Naive thymus-derived CD4-positive, alpha-beta T cell (primary cell): ENCODE measurements at regions not wholly inside any gene's neighbourhood (a gene's known extent, or its start where the extent isn't known, plus 50 kb on each side); places are given as distances from the start of the nearest gene placed in this dataset.

Source experiments
- ATAC-seq: fragments of 150-1000 bp; cut with Tn5 transposase; 2 replicates; pipeline ENCODE4 v1.10.0; 2021; ENCODE audit warnings: mild to moderate bottlenecking, moderate library complexity
- CTCF ChIA-PET: fragments of 350-600 bp; sonication (Branson Sonifier 250); formaldehyde crosslinking; loops from one replicate; lab custom pipeline; 2021; ENCODE audit warnings: antibody characterized with exemption; lab: Charles Lee
- POLR2A ChIA-PET: fragments of 350-600 bp; sonication (Branson Sonifier 250); formaldehyde crosslinking; loops from one replicate; lab custom pipeline; 2021; ENCODE audit warnings: antibody characterized with exemption, inconsistent platforms; lab: Charles Lee
- DNase-seq, 9 donors: peaks; one replicate each; pipeline versions ENCODE4 v3.0.0 to v3.0.0-alpha.2; 2020 to 2022; ENCODE audit warnings: mixed read lengths in 1 of 9
- H3K27ac ChIP-seq: one replicate; pipeline ENCODE4 v1.7.0; 2013; ENCODE audit warnings: mild to moderate bottlenecking, low read depth, low read length, moderate library complexity
- H3K27me3 ChIP-seq, 2 donors: one replicate each; pipeline ENCODE4 v1.7.0; 2013; ENCODE audit warnings: low read length in 2 of 2, mild to moderate bottlenecking in 2 of 2, moderate library complexity in 2 of 2; ENCODE audit not compliant: control insufficient read depth in 2 of 2, insufficient read depth in 2 of 2
- H3K36me3 ChIP-seq, 3 experiments: 1 replicate in 2 of 3; 2 replicates in 1 of 3; pipeline ENCODE4 v1.7.0; 2013; ENCODE audit warnings: low read length in 3 of 3, mild to moderate bottlenecking in 3 of 3, moderate library complexity in 1 of 3; ENCODE audit not compliant: insufficient read depth in 3 of 3, control insufficient read depth in 2 of 3
- H3K4me1 ChIP-seq, 2 donors: one replicate each; pipeline ENCODE4 v1.7.0; 2013; ENCODE audit warnings: low read length in 2 of 2, mild to moderate bottlenecking in 2 of 2, moderate library complexity in 1 of 2; ENCODE audit not compliant: control insufficient read depth in 2 of 2, insufficient read depth in 2 of 2
- H3K4me3 ChIP-seq: 2 replicates; pipeline ENCODE4 v1.7.0; 2013; ENCODE audit warnings: mild to moderate bottlenecking, low read length
- H3K9me3 ChIP-seq, 3 experiments: 1 replicate in 2 of 3; 2 replicates in 1 of 3; pipeline ENCODE4 v1.7.0; 2013; ENCODE audit warnings: low read length in 3 of 3; ENCODE audit not compliant: control insufficient read depth in 2 of 3
- H3K27ac Mint-ChIP-seq, 9 donors: one replicate each; pipeline ENCODE4 v1.8.0; 2020 to 2022; ENCODE audit warnings: mixed read lengths in 9 of 9, mild to moderate bottlenecking in 8 of 9, moderate library complexity in 5 of 9, inconsistent platforms in 2 of 9
- H3K27me3 Mint-ChIP-seq, 5 donors: one replicate each; pipeline ENCODE4 v1.8.0; 2021 to 2022; ENCODE audit warnings: mixed read lengths in 5 of 5, mild to moderate bottlenecking in 1 of 5
- H3K36me3 Mint-ChIP-seq, 5 donors: one replicate each; pipeline ENCODE4 v1.8.0; 2020 to 2022; ENCODE audit warnings: mixed read lengths in 5 of 5, mild to moderate bottlenecking in 3 of 5, inconsistent platforms in 1 of 5
- H3K4me1 Mint-ChIP-seq, 7 donors: one replicate each; pipeline ENCODE4 v1.8.0; 2020 to 2022; ENCODE audit warnings: mixed read lengths in 7 of 7, mild to moderate bottlenecking in 3 of 7, inconsistent platforms in 1 of 7
- H3K4me3 Mint-ChIP-seq, 10 donors: one replicate each; pipeline ENCODE4 v1.8.0; 2020 to 2022; ENCODE audit warnings: mild to moderate bottlenecking in 10 of 10, mixed read lengths in 10 of 10, moderate library complexity in 6 of 10, inconsistent platforms in 2 of 10
- H3K9me3 Mint-ChIP-seq, 11 donors: one replicate each; pipeline ENCODE4 v1.8.0; 2020 to 2022; ENCODE audit warnings: mixed read lengths in 11 of 11, mild to moderate bottlenecking in 4 of 11, inconsistent platforms in 1 of 11, moderate library complexity in 1 of 11
- intact Hi-C, 2 donors: fragments of 100-400 bp; cut with micrococcal nuclease; formaldehyde crosslinking; loops; one replicate each; pipeline ENCODE4 v1.15.1; 2023

- POLR2A ChIA-PET, result no interaction called here
- Histone ChIP-seq H3K36me3 (no peaks in the 10 kb centered on the region), H3K9me3 (no peaks in the 10 kb centered on the region), H3K4me3 (no peak overlapping the region), H3K27me3 (no peaks in the 10 kb centered on the region), H3K27ac (no peak overlapping the region), H3K4me1 (no peaks in the 10 kb centered on the region)
- intact Hi-C loops, result no loop called here
- CTCF ChIA-PET, result no interaction called here
- Mint-ChIP-seq H3K4me3 (no peak overlapping the region), H3K4me1 (no peaks in the 10 kb centered on the region), H3K36me3 (no peaks in the 10 kb centered on the region), H3K9me3 (peaks cover 0 to 10% (median 1%) of the 10 kb centered on the region in 11 donors), H3K27me3 (no peaks in the 10 kb centered on the region), H3K27ac (no peak overlapping the region)
- DNase-seq (no peak), ATAC-seq (no peak)
These were observed 1096.4 kb upstream of the MAP3K7 start for GRCh38 chr6:91683240-91683639.

DNA sequence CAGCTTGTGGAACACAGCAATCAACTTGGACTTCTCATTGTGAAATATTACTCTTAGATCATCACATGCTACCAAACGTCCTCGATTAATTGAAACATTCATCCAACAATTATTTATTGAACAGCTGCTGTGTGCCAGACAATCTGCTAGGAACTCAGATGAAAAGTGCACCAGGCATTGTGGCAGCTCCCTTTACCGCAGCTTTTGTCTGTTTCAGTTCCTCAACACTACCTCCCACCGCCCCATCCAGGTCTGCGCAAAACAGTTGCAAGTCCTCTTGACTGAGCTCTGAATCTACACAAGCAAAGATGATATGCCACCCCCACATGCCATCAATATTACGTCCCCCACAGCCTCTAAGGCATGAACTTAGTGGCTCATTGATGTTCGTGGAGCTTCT, 1094.4 kb upstream of the MAP3K7 start:
- Mint-ChIP-seq H3K27ac (no peak overlapping the region), H3K9me3 (peaks cover 0 to 10% (median 1%) of the 10 kb centered on the region in 11 donors), H3K4me3 (no peak overlapping the region), H3K27me3 (no peaks in the 10 kb centered on the region), H3K36me3 (no peaks in the 10 kb centered on the region), H3K4me1 (no peaks in the 10 kb centered on the region)
- Histone ChIP-seq H3K4me1 (no peaks in the 10 kb centered on the region), H3K9me3 (no peaks in the 10 kb centered on the region), H3K27ac (no peak overlapping the region), H3K27me3 (no peaks in the 10 kb centered on the region), H3K4me3 (no peak overlapping the region), H3K36me3 (no peaks in the 10 kb centered on the region)
- POLR2A ChIA-PET, result no interaction called here
- intact Hi-C loops, result no loop called here
- DNase-seq, result no peak
- ATAC-seq, result no peak
- CTCF ChIA-PET, result no interaction called here

GRCh38 chr6:91678679-91679446, 1092.0 kb upstream of the MAP3K7 start:
- Mint-ChIP-seq H3K27ac (no peak overlapping the region), H3K4me1 (no peaks in the 10 kb centered on the region), H3K4me3 (no peak overlapping the region), H3K9me3 (peaks cover 0 to 14% (median 0%) of the 10 kb centered on the region in 11 donors), H3K27me3 (no peaks in the 10 kb centered on the region), H3K36me3 (no peaks in the 10 kb centered on the region)
- POLR2A ChIA-PET, result no interaction called here
- intact Hi-C loops, result no loop called here
- H3K4me1 ChIP-seq, result no peaks in the 10 kb centered on the region
- H3K27me3 ChIP-seq, result no peaks in the 10 kb centered on the region
- ATAC-seq, result no peak
- DNase-seq, result no peak
- no peak overlapping the region for H3K27ac ChIP-seq
- H3K4me3 ChIP-seq, result no peak overlapping the region
- CTCF ChIA-PET, result no interaction called here
- H3K9me3 ChIP-seq, result no peaks in the 10 kb centered on the region
- no peaks in the 10 kb centered on the region for H3K36me3 ChIP-seq

- Histone ChIP-seq H3K36me3 (no peaks in the 10 kb centered on the region), H3K27ac (no peak overlapping the region), H3K27me3 (no peaks in the 10 kb centered on the region), H3K4me1 (no peaks in the 10 kb centered on the region), H3K9me3 (no peaks in the 10 kb centered on the region), H3K4me3 (no peak overlapping the region)
- Mint-ChIP-seq H3K9me3 (peaks cover 0 to 11% (median 0%) of the 10 kb centered on the region in 11 donors), H3K36me3 (no peaks in the 10 kb centered on the region), H3K27me3 (no peaks in the 10 kb centered on the region), H3K4me1 (no peaks in the 10 kb centered on the region), H3K27ac (no peak overlapping the region), H3K4me3 (no peak overlapping the region)
- intact Hi-C loops, result no loop called here
- CTCF ChIA-PET, result no interaction called here
- no peak for DNase-seq
- POLR2A ChIA-PET, result no interaction called here
- no peak for ATAC-seq
These were observed 1085.3 kb upstream of the MAP3K7 start for GRCh38 chr6:91672201-91672600.

DNA sequence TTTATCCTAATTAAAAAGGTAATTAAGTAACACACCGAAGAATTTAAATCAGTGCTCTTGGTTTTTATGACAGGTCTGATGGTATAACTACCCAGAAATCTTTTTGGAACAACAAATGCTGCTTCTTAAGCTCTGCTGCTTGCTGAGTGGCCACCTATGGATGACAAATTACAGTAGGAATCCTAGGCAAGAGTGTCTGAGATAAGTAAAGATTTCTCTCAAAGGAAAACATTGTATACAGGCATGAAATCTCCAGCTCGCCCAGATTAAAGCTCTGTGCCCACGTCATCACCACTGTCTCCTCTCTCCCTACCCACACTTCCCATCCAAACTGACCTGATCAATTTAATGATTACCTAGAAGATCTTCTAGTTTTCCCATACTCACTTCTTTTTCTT, 1083.0 kb upstream of the MAP3K7 start:
- H3K27ac Mint-ChIP-seq, result no peak overlapping the region
- no peaks in the 10 kb centered on the region for H3K27me3 Mint-ChIP-seq
- no peaks in the 10 kb centered on the region for H3K36me3 ChIP-seq
- ATAC-seq (no peak), DNase-seq (no peak)
- POLR2A ChIA-PET, result no interaction called here
- no peaks in the 10 kb centered on the region for H3K4me1 Mint-ChIP-seq
- H3K27me3 ChIP-seq, result no peaks in the 10 kb centered on the region
- H3K9me3 Mint-ChIP-seq, result peaks cover 0 to 5% (median under 1%) of the 10 kb centered on the region in 11 donors
- H3K4me3 ChIP-seq, result no peak overlapping the region
- intact Hi-C loops, result no loop called here
- no peak overlapping the region for H3K4me3 Mint-ChIP-seq
- CTCF ChIA-PET, result no interaction called here
- no peaks in the 10 kb centered on the region for H3K36me3 Mint-ChIP-seq
- H3K27ac ChIP-seq, result no peak overlapping the region
- no peaks in the 10 kb centered on the region for H3K9me3 ChIP-seq
- H3K4me1 ChIP-seq, result no peaks in the 10 kb centered on the region

GRCh38 chr6:91669154-91669870, 1082.4 kb upstream of the MAP3K7 start:
- Histone ChIP-seq H3K4me3 (no peak overlapping the region), H3K36me3 (no peaks in the 10 kb centered on the region), H3K9me3 (no peaks in the 10 kb centered on the region), H3K4me1 (no peaks in the 10 kb centered on the region), H3K27me3 (no peaks in the 10 kb centered on the region), H3K27ac (no peak overlapping the region)
- intact Hi-C loops, result no loop called here
- H3K4me1 Mint-ChIP-seq, result peaks cover 0 to 4% (median 0%) of the 10 kb centered on the region in 7 donors
- no peaks in the 10 kb centered on the region for H3K27me3 Mint-ChIP-seq
- ATAC-seq (no peak), DNase-seq (no peak)
- ChIA-PET CTCF (no interaction called here), POLR2A (no interaction called here)
- H3K36me3 Mint-ChIP-seq, result no peaks in the 10 kb centered on the region
- no peak overlapping the region for H3K27ac Mint-ChIP-seq
- no peak overlapping the region for H3K4me3 Mint-ChIP-seq
- peaks cover 0 to 5% (median 2%) of the 10 kb centered on the region in 11 donors for H3K9me3 Mint-ChIP-seq

DNA sequence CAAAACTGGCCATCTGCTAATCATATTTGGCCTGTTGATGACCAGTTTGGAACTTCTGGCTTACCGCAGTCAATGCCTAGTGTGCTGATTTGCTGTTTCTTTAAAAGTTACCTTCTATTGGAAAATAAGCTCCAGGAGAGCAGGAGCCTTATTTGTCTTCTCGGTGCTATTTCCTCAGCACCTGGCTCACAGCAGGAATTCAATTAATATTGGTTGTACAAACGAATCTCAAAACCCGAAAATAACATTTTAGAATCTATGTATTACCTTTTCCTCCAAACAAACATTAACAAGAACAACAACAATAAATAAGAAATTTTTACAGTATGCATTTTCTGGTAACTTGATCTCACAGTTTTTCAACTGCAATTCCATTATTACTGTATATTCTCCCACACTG, 1080.7 kb upstream of the MAP3K7 start:
- no peak for DNase-seq
- intact Hi-C loops, result no loop called here
- Mint-ChIP-seq H3K4me1 (peaks cover 0 to 7% (median 0%) of the 10 kb centered on the region in 7 donors), H3K27me3 (no peaks in the 10 kb centered on the region), H3K9me3 (peaks cover 0 to 9% (median 2%) of the 10 kb centered on the region in 11 donors), H3K4me3 (no peak overlapping the region), H3K27ac (no peak overlapping the region), H3K36me3 (no peaks in the 10 kb centered on the region)
- ATAC-seq, result no peak
- no peaks in the 10 kb centered on the region for H3K36me3 ChIP-seq
- no peaks in the 10 kb centered on the region for H3K4me1 ChIP-seq
- no peaks in the 10 kb centered on the region for H3K9me3 ChIP-seq
- POLR2A ChIA-PET, result no interaction called here
- H3K27ac ChIP-seq, result no peak overlapping the region
- CTCF ChIA-PET, result no interaction called here
- H3K27me3 ChIP-seq, result no peaks in the 10 kb centered on the region
- no peak overlapping the region for H3K4me3 ChIP-seq
